GM12878 (cell line): ENCODE measurements at regions not wholly inside any gene's neighbourhood (a gene's known extent, or its start where the extent isn't known, plus 50 kb on each side); places are given as distances from the start of the nearest gene placed in this dataset.

Experiments
- ATAC-seq: fragments of 200-7000 bp; cut with Tn5 transposase; 3 replicates; pipeline ENCODE4 v1.9.1; 2020; ENCODE audit warnings: mild to moderate bottlenecking, moderate library complexity
- BruUV-seq: library from RNA; stranded (reverse); fragments of 400-500 nt; replicated peaks from 2 replicates; lab custom pipeline; 2021; lab: Mats Ljungman, UMichigan
- CTCF ChIA-PET: fragments of 300-600 bp; sonication (Branson Sonifier 250); formaldehyde crosslinking; extraction: SDS; loops from one replicate; lab custom pipeline; 2021; ENCODE audit warnings: inconsistent platforms; lab: Yijun Ruan, JAX
- POLR2A ChIA-PET: fragments of 350-600 bp; formaldehyde crosslinking; extraction: SDS; loops from one replicate; lab custom pipeline; 2021; ENCODE audit warnings: inconsistent platforms; lab: Charles Lee
- RAD21 ChIA-PET: fragments of 300-600 bp; sonication (Branson Sonifier 250); formaldehyde crosslinking; loops from one replicate; lab custom pipeline; 2023; ENCODE audit warnings: antibody characterized with exemption; ENCODE audit not compliant: unreplicated experiment; lab: Charles Lee
- SMC1A ChIA-PET: fragments of 300-600 bp; sonication (Branson Sonifier 250); formaldehyde crosslinking; loops from one replicate; lab custom pipeline; 2023; ENCODE audit not compliant: unreplicated experiment, uncharacterized antibody; lab: Charles Lee
- DNase-seq: peaks from one replicate; pipeline ENCODE4 v3.0.0-alpha.2; 2011; ENCODE audit warnings: low read depth, low spot score
- FAIRE-seq: peaks from 3 replicates; lab custom pipeline; 2011; peaks lifted over from hg19 to GRCh38; lab: Jason Lieb, UNC
- H2AFZ ChIP-seq: 2 replicates; pipeline ENCODE4 v1.6.0; 2011; ENCODE audit warnings: low read depth, low read length, control low read depth; ENCODE audit not compliant: control insufficient read depth
- H3K27ac ChIP-seq: 2 replicates; pipeline ENCODE4 v1.5.1; 2011; ENCODE audit warnings: control low read depth; ENCODE audit not compliant: control insufficient read depth, insufficient read depth
- H3K27me3 ChIP-seq, 2 experiments: replicated peaks in 1 of 2; 2 replicates each; pipeline versions ENCODE4 v1.6.0 to v1.6.1; 2011; ENCODE audit warnings: low read length in 1 of 2; ENCODE audit not compliant: control insufficient read depth in 2 of 2, insufficient read depth in 2 of 2
- H3K36me3 ChIP-seq, 2 experiments: 2 replicates each; pipeline ENCODE4 v1.5.1; 2011; ENCODE audit warnings: low read length in 1 of 2; ENCODE audit not compliant: control insufficient read depth in 2 of 2, insufficient read depth in 2 of 2
- H3K4me1 ChIP-seq: 2 replicates; pipeline ENCODE4 v1.6.1; 2011; ENCODE audit warnings: mild to moderate bottlenecking, low read length, moderate library complexity, mixed read lengths; ENCODE audit not compliant: control insufficient read depth, insufficient read depth
- H3K4me2 ChIP-seq: 2 replicates; pipeline ENCODE4 v1.6.0; 2011; ENCODE audit warnings: control low read depth; ENCODE audit not compliant: control insufficient read depth, insufficient read depth
- H3K4me3 ChIP-seq: fragments of 200-600 bp; sonication (generic); 2 replicates; pipeline ENCODE4 v1.5.1; 2016
- H3K79me2 ChIP-seq: 2 replicates; pipeline ENCODE4 v1.6.0; 2011; ENCODE audit warnings: low read length; ENCODE audit not compliant: control insufficient read depth, insufficient read depth
- H3K9ac ChIP-seq: 2 replicates; pipeline ENCODE4 v1.8.0; 2011; ENCODE audit warnings: low read length, control low read depth, mixed read lengths; ENCODE audit not compliant: control insufficient read depth, insufficient read depth
- H3K9me3 ChIP-seq: replicated peaks from 3 replicates; pipeline ENCODE4 v1.5.1; 2011; ENCODE audit warnings: mild to moderate bottlenecking, low read length; ENCODE audit not compliant: control insufficient read depth, insufficient read depth
- H4K20me1 ChIP-seq: 2 replicates; pipeline ENCODE4 v1.6.0; 2011; ENCODE audit not compliant: control insufficient read depth, insufficient read depth
- EGR1 ChIP-seq, 2 experiments: IDR thresholded peaks; 1 replicate in 1 of 2; 2 replicates in 1 of 2; pipeline ENCODE4 v1.6.1; 2011 to 2012; ENCODE audit warnings: low read depth in 2 of 2, low read length in 2 of 2, borderline replicate concordance in 1 of 2, mild to moderate bottlenecking in 1 of 2, moderate library complexity in 1 of 2
- GATAD2B ChIP-seq: fragments of 450-650 bp; conservative IDR thresholded peaks from 2 replicates; pipeline ENCODE4 v1.6.1; 2017; ENCODE audit warnings: low read depth, mild to moderate bottlenecking, moderate library complexity
- IRF4 ChIP-seq: IDR thresholded peaks from 2 replicates; pipeline ENCODE4 v1.6.1; 2011; ENCODE audit warnings: low read depth, low read length
- NFIC ChIP-seq: IDR thresholded peaks from 2 replicates; pipeline ENCODE4 v1.6.1; 2012; ENCODE audit warnings: low read depth, mild to moderate bottlenecking, inconsistent platforms, low read length, moderate library complexity
- NR2C1 ChIP-seq: fragments of 450-650 bp; IDR thresholded peaks from 2 replicates; pipeline ENCODE4 v1.6.1; 2017; ENCODE audit warnings: antibody characterized with exemption, mild to moderate bottlenecking, moderate library complexity
- NRF1 ChIP-seq: conservative IDR thresholded peaks from 2 replicates; pipeline ENCODE4 v1.6.1; 2011; ENCODE audit warnings: mild to moderate bottlenecking, low read depth, low read length, improper control_type of control experiment
- PAX8 ChIP-seq: fragments of 450-650 bp; IDR thresholded peaks from 2 replicates; pipeline ENCODE4 v1.6.1; 2017; ENCODE audit warnings: mild to moderate bottlenecking, moderate library complexity
- RUNX3 ChIP-seq: IDR thresholded peaks from 2 replicates; pipeline ENCODE4 v1.6.1; 2012; ENCODE audit warnings: low read length, inconsistent platforms
- SREBF1 ChIP-seq: IDR thresholded peaks from 2 replicates; pipeline ENCODE4 v1.6.1; 2012; ENCODE audit warnings: mild to moderate bottlenecking, low read length
- STAT3 ChIP-seq: IDR thresholded peaks from 2 replicates; pipeline ENCODE4 v1.6.1; 2011; ENCODE audit warnings: low read depth, low read length, improper control_type of control experiment
- ZZZ3 ChIP-seq: IDR thresholded peaks from 2 replicates; pipeline ENCODE4 v1.6.1; 2011; ENCODE audit warnings: low read depth; ENCODE audit not compliant: control insufficient read depth, insufficient read length
- WGBS: methylation state at CpG from one replicate; pipeline ENCODE4 v1.1.6; 2016; ENCODE audit warnings: low lambda C conversion rate; ENCODE audit not compliant: insufficient replicate concordance, insufficient coverage; ENCODE audit errors: missing lambda C conversion rate; 5-methylcytosine and 5-hydroxymethylcytosine counted together
- in situ Hi-C: fragments of 300-500 bp; cut with MboI; formaldehyde crosslinking; loops from 9 replicates; pipeline ENCODE4 v1.14.3; 2018; ENCODE audit warnings: mixed read lengths
- intact Hi-C: fragments of 100-400 bp; cut with micrococcal nuclease; formaldehyde crosslinking; loops from one replicate; pipeline ENCODE4 v1.14.2; 2022; ENCODE audit not compliant: unreplicated experiment
- TF ChIP-seq, protein P1 (sequence below): IDR thresholded peaks from 2 replicates; pipeline ENCODE4 v1.6.1; 2011; ENCODE audit warnings: low read depth, mild to moderate bottlenecking, low read length, moderate library complexity, borderline replicate concordance; ENCODE audit errors: extremely low read depth

DNA sequence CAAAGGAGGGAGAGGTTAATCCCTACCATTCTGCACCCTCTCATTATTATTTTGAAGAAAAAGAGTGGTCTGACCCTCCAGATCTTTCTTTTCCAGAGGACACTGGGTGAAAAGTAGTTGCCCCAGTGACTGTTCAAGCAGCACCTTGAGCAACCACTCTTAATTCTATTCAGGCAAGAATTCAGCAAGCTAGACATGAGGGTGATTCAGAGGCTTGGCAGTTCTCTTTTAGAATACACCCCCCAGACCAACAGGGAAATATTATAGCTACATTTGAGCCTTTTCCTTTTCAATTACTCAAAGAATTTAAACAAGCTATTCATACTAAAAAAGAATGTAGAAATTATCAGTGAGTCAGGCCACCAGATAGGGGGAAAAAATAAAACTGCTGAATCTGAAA lies 178.3 kb downstream of the MRPS30 start:
- in situ Hi-C loops = no loop called here
- RAD21 ChIA-PET = no interaction called here

GRCh38 chr5:44991693-44992092 lies 182.9 kb downstream of the MRPS30 start:
- Histone ChIP-seq H3K4me1 (no peaks in the 10 kb centered on the region), H3K9me3 (no peaks in the 10 kb centered on the region; the same call in 2 of the 3 replicates), H3K27me3 (no peaks in the 10 kb centered on the region), H3K79me2 (no peaks in the 10 kb centered on the region), H4K20me1 (no peaks in the 10 kb centered on the region), H2AFZ (no peak overlapping the region), H3K27ac (no peak overlapping the region), H3K4me3 (no peak overlapping the region), H3K9ac (no peak overlapping the region), H3K4me2 (no peak overlapping the region), H3K36me3 (no peaks in the 10 kb centered on the region)
- BruUV-seq = no TSS peak
- ChIA-PET SMC1A (interaction anchor here (1.0 kb wide), 1 partner anchor 17 kb away, joined by 4 read pairs; no protein-coding TSS in a partner anchor), RAD21 (no interaction called here), POLR2A (no interaction called here), CTCF (no interaction called here)
- no peak for ATAC-seq
- intact Hi-C loops = no loop called here
- in situ Hi-C loops = no loop called here
- WGBS = 18% methylated on average over 2 of the region's 2 CpGs
- no peak for DNase-seq
- no peak for FAIRE-seq
- TF ChIP-seq RUNX3 (no peak), PAX8 (no peak), ZZZ3 (no peak), STAT3 (no peak), SREBF1 (no peak), NFIC (no peak), EGR1 (IDR thresholded peaks at IDR 0.05; ENCODE audit: borderline replicate concordance in 1 of 2, low read depth in 2 of 2, low read length in 2 of 2) (no peak), IRF4 (no peak), GATAD2B (no peak)
- TF ChIP-seq, protein P1, sequence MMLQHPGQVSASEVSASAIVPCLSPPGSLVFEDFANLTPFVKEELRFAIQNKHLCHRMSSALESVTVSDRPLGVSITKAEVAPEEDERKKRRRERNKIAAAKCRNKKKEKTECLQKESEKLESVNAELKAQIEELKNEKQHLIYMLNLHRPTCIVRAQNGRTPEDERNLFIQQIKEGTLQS = no peak

More for the DNA sequence above, 178.3 kb downstream of the MRPS30 start:
- no peak overlapping the region for H3K4me2 ChIP-seq
- no peaks in the 10 kb centered on the region; the same call in 2 of the 3 replicates for H3K9me3 ChIP-seq
- FAIRE-seq = no peak
- H4K20me1 ChIP-seq = no peaks in the 10 kb centered on the region
- no TSS peak for BruUV-seq
- H2AFZ ChIP-seq = no peak overlapping the region
- DNase-seq = no peak
- no peak overlapping the region for H3K9ac ChIP-seq
- H3K36me3 ChIP-seq = no peaks in the 10 kb centered on the region
- no peak for ATAC-seq
- ChIA-PET SMC1A (no interaction called here), CTCF (interaction anchor here (0.6 kb wide), 1 partner anchor 34 kb away, joined by 3 read pairs; no protein-coding TSS in a partner anchor)
- H3K79me2 ChIP-seq = no peaks in the 10 kb centered on the region
- no peak overlapping the region for H3K4me3 ChIP-seq
- no peak overlapping the region for H3K27ac ChIP-seq
- TF ChIP-seq NR2C1 (no peak), NRF1 (no peak)
- TF ChIP-seq, all 136 proteins: peak for 0
- no peaks in the 10 kb centered on the region for H3K4me1 ChIP-seq
- POLR2A ChIA-PET = no interaction called here
- intact Hi-C loops = no loop called here
- H3K27me3 ChIP-seq = no peaks in the 10 kb centered on the region
